HG03103 (cell line): ENCODE measurements at regions not wholly inside any gene's neighbourhood (a gene's known extent, or its start where the extent isn't known, plus 50 kb on each side); places are given as distances from the start of the nearest gene placed in this dataset.

Source experiments
- ATAC-seq: cut with Tn5 transposase; IDR thresholded peaks from one replicate; pipeline ENCODE4 v1.9.1; 2021; ENCODE audit warnings: low read depth; ENCODE audit not compliant: unreplicated experiment

GRCh38 chr6:43877463-43878126 is 107.6 kb downstream of the VEGFA start:
- no peak for ATAC-seq

- no peak for ATAC-seq
These were observed 107.0 kb downstream of the VEGFA start for GRCh38 chr6:43877036-43877435.

- no peak for ATAC-seq
These were observed 106.6 kb downstream of the VEGFA start for GRCh38 chr6:43876602-43877001.

GRCh38 chr6:43875849-43876572 is 106.0 kb downstream of the VEGFA start:
- no peak for ATAC-seq

GRCh38 chr6:43874814-43875590 is 105.0 kb downstream of the VEGFA start:
- ATAC-seq: no peak

- no peak for ATAC-seq
These were observed 104.0 kb downstream of the VEGFA start for GRCh38 chr6:43873806-43874714.

- no peak for ATAC-seq
These were observed 101.9 kb downstream of the VEGFA start for GRCh38 chr6:43871933-43872332.

- no peak for ATAC-seq
These were observed 101.3 kb downstream of the VEGFA start for GRCh38 chr6:43871284-43871683.

- ATAC-seq: no peak
These were observed 100.7 kb downstream of the VEGFA start for GRCh38 chr6:43870660-43871061.

- ATAC-seq: no peak
These were observed 100.0 kb downstream of the VEGFA start for GRCh38 chr6:43869792-43870659.

GRCh38 chr6:43869079-43869710 is 99.2 kb downstream of the VEGFA start:
- no peak for ATAC-seq

GRCh38 chr6:43868467-43868866 is 98.5 kb downstream of the VEGFA start:
- no peak for ATAC-seq

- ATAC-seq: no peak
These were observed 98.0 kb downstream of the VEGFA start for GRCh38 chr6:43867996-43868395.

GRCh38 chr6:43867246-43867645 is 97.2 kb downstream of the VEGFA start:
- no peak for ATAC-seq

GRCh38 chr6:43865932-43866645 is 96.1 kb downstream of the VEGFA start:
- ATAC-seq: no peak

GRCh38 chr6:43865086-43865485 is 95.1 kb downstream of the VEGFA start:
- no peak for ATAC-seq

GRCh38 chr6:43862925-43863324 is 92.9 kb downstream of the VEGFA start:
- no peak for ATAC-seq

GRCh38 chr6:43861212-43861894 is 91.3 kb downstream of the VEGFA start:
- no peak for ATAC-seq
